ENCODE measurements at regions not wholly inside any gene's neighbourhood (a gene's known extent, or its start where the extent isn't known, plus 50 kb on each side); places are given as distances from the start of the nearest gene placed in this dataset.

DNA sequence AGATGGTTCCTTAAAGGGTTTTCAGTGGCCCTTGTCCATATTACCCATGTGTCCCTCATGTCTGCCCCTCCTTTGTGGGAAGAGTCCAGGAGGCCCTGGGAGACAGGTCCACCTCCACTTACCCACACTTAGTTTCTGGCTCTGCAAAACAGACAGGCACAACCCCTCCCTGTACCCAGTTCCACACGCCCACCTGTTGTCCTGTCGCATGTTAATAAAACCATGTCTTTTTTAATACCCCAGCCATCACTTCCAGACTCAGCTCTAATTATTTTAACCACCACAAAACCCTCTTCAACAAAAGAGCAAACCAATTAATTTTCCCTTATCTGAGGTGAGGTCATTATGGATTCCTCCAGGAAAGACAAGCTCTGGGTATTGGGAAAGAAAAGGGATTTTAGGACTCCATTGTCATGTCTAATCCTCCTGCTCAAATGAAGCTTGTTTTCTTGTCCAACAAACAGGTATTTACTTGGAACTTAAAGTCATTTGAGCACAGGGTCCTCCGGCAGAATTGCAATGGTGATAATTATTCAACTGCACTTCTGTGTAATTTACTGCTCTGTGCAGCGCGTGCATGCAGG lies 68.9 kb downstream of the CCDC185 start:
- TF ChIP-seq, protein P1, sequence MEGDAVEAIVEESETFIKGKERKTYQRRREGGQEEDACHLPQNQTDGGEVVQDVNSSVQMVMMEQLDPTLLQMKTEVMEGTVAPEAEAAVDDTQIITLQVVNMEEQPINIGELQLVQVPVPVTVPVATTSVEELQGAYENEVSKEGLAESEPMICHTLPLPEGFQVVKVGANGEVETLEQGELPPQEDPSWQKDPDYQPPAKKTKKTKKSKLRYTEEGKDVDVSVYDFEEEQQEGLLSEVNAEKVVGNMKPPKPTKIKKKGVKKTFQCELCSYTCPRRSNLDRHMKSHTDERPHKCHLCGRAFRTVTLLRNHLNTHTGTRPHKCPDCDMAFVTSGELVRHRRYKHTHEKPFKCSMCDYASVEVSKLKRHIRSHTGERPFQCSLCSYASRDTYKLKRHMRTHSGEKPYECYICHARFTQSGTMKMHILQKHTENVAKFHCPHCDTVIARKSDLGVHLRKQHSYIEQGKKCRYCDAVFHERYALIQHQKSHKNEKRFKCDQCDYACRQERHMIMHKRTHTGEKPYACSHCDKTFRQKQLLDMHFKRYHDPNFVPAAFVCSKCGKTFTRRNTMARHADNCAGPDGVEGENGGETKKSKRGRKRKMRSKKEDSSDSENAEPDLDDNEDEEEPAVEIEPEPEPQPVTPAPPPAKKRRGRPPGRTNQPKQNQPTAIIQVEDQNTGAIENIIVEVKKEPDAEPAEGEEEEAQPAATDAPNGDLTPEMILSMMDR (IDR thresholded peaks at IDR 0.05), result no peak
- CTCF ChIA-PET, result no interaction called here

GRCh38 chr1:223462866-223463404 lies 69.7 kb downstream of the CCDC185 start:
- no peaks in the 10 kb centered on the region for H3K36me3 Mint-ChIP-seq (ENCODE audit: low read depth)
- no peak for DNase-seq
- TF ChIP-seq, protein P1 (IDR thresholded peaks at IDR 0.05), result no peak
- Histone ChIP-seq H3K27ac (ENCODE audit: low read depth in 1 of 2, low read length in 2 of 2) (no peak overlapping the region), H3K27me3 (ENCODE audit: control insufficient read depth in 1 of 2, insufficient read depth in 2 of 2, low read length in 2 of 2) (no peaks in the 10 kb centered on the region), H3K4me3 (ENCODE audit: low read length) (no peak overlapping the region), H3K4me1 (ENCODE audit: insufficient read depth, low read length) (no peaks in the 10 kb centered on the region), H3K9me3 (ENCODE audit: control insufficient read depth in 1 of 2, insufficient read depth in 1 of 2, low read length in 2 of 2) (no peaks in the 10 kb centered on the region), H3K36me3 (ENCODE audit: insufficient read depth, low read length) (no peaks in the 10 kb centered on the region)
- H3K4me1 Mint-ChIP-seq (ENCODE audit: low read depth), result no peaks in the 10 kb centered on the region
- H3K4me3 Mint-ChIP-seq, result no peak overlapping the region
- CTCF ChIA-PET, result no interaction called here
- intact Hi-C loops (cut with DNase I, micrococcal nuclease), result no loop called here
- no peak overlapping the region for H3K27ac Mint-ChIP-seq
- no peaks in the 10 kb centered on the region for H3K9me3 Mint-ChIP-seq
- no peak for ATAC-seq (ENCODE audit: poor library complexity)
- H3K27me3 Mint-ChIP-seq, result no peaks in the 10 kb centered on the region
- POLR2A ChIA-PET, result no interaction called here

More for the DNA sequence above, 68.9 kb downstream of the CCDC185 start:
- no peaks in the 10 kb centered on the region for H3K4me1 ChIP-seq (ENCODE audit: insufficient read depth, low read length)
- POLR2A ChIA-PET, result no interaction called here
- H3K4me3 ChIP-seq (ENCODE audit: low read length), result no peak overlapping the region
- no peaks in the 10 kb centered on the region for H3K36me3 Mint-ChIP-seq (ENCODE audit: low read depth)
- ATAC-seq (ENCODE audit: poor library complexity), result no peak
- no peaks in the 10 kb centered on the region for H3K9me3 ChIP-seq (ENCODE audit: control insufficient read depth in 1 of 2, insufficient read depth in 1 of 2, low read length in 2 of 2)
- intact Hi-C loops (cut with DNase I, micrococcal nuclease), result no loop called here
- no peak overlapping the region for H3K27ac ChIP-seq (ENCODE audit: low read depth in 1 of 2, low read length in 2 of 2)
- H3K4me1 Mint-ChIP-seq (ENCODE audit: low read depth), result no peaks in the 10 kb centered on the region
- no peaks in the 10 kb centered on the region for H3K9me3 Mint-ChIP-seq
- no peaks in the 10 kb centered on the region for H3K27me3 ChIP-seq (ENCODE audit: control insufficient read depth in 1 of 2, insufficient read depth in 2 of 2, low read length in 2 of 2)
- H3K27me3 Mint-ChIP-seq, result no peaks in the 10 kb centered on the region
- no peaks in the 10 kb centered on the region for H3K36me3 ChIP-seq (ENCODE audit: insufficient read depth, low read length)
- no peak for DNase-seq
- H3K4me3 Mint-ChIP-seq, result no peak overlapping the region
- H3K27ac Mint-ChIP-seq, result no peak overlapping the region

- Histone ChIP-seq H3K27ac (ENCODE audit: low read depth in 1 of 2, low read length in 2 of 2) (no peak overlapping the region), H3K4me3 (ENCODE audit: low read length) (no peak overlapping the region), H3K4me1 (ENCODE audit: insufficient read depth, low read length) (no peaks in the 10 kb centered on the region), H3K27me3 (ENCODE audit: control insufficient read depth in 1 of 2, insufficient read depth in 2 of 2, low read length in 2 of 2) (no peaks in the 10 kb centered on the region), H3K9me3 (ENCODE audit: control insufficient read depth in 1 of 2, insufficient read depth in 1 of 2, low read length in 2 of 2) (no peaks in the 10 kb centered on the region), H3K36me3 (ENCODE audit: insufficient read depth, low read length) (no peaks in the 10 kb centered on the region)
- no peak overlapping the region for H3K27ac Mint-ChIP-seq
- CTCF ChIA-PET, result no interaction called here
- POLR2A ChIA-PET, result no interaction called here
- ATAC-seq (ENCODE audit: poor library complexity) (no peak), DNase-seq (no peak)
- H3K36me3 Mint-ChIP-seq (ENCODE audit: low read depth), result no peaks in the 10 kb centered on the region
- no peaks in the 10 kb centered on the region for H3K27me3 Mint-ChIP-seq
- intact Hi-C loops (cut with DNase I, micrococcal nuclease), result no loop called here
- no peaks in the 10 kb centered on the region for H3K9me3 Mint-ChIP-seq
- H3K4me3 Mint-ChIP-seq, result no peak overlapping the region
- no peaks in the 10 kb centered on the region for H3K4me1 Mint-ChIP-seq (ENCODE audit: low read depth)
- TF ChIP-seq, protein P1 (IDR thresholded peaks at IDR 0.05), result no peak
Measured at GRCh38 chr1:223466151-223466550, 72.9 kb downstream of the CCDC185 start.
